ENCODE measurements at regions not wholly inside any gene's neighbourhood (a gene's known extent, or its start where the extent isn't known, plus 50 kb on each side); places are given as distances from the start of the nearest gene placed in this dataset.

- H3K9me3 Mint-ChIP-seq (ENCODE audit: unreplicated experiment): no peaks in the 10 kb centered on the region
- TF ChIP-seq, protein P1, sequence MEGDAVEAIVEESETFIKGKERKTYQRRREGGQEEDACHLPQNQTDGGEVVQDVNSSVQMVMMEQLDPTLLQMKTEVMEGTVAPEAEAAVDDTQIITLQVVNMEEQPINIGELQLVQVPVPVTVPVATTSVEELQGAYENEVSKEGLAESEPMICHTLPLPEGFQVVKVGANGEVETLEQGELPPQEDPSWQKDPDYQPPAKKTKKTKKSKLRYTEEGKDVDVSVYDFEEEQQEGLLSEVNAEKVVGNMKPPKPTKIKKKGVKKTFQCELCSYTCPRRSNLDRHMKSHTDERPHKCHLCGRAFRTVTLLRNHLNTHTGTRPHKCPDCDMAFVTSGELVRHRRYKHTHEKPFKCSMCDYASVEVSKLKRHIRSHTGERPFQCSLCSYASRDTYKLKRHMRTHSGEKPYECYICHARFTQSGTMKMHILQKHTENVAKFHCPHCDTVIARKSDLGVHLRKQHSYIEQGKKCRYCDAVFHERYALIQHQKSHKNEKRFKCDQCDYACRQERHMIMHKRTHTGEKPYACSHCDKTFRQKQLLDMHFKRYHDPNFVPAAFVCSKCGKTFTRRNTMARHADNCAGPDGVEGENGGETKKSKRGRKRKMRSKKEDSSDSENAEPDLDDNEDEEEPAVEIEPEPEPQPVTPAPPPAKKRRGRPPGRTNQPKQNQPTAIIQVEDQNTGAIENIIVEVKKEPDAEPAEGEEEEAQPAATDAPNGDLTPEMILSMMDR (IDR thresholded peaks at IDR 0.05; ENCODE audit: unreplicated experiment): no peak
- ChIA-PET CTCF (no interaction called here), POLR2A (no interaction called here)
- H3K4me3 Mint-ChIP-seq (ENCODE audit: unreplicated experiment): no peak overlapping the region
- H3K27ac Mint-ChIP-seq (ENCODE audit: low read depth, unreplicated experiment): no peak overlapping the region
- intact Hi-C loops (cut with micrococcal nuclease): no loop called here
- H3K27me3 Mint-ChIP-seq (ENCODE audit: insufficient read depth, unreplicated experiment): no peaks in the 10 kb centered on the region
- no peak for DNase-seq (ENCODE audit: unreplicated experiment)
- no peaks in the 10 kb centered on the region for H3K4me1 Mint-ChIP-seq (ENCODE audit: insufficient read depth, unreplicated experiment)
- BruUV-seq (replicated peaks): no TSS peak
- no peaks in the 10 kb centered on the region for H3K36me3 Mint-ChIP-seq (ENCODE audit: insufficient read depth, unreplicated experiment)
Measured at GRCh38 chr3:104154896-104155295, 1211.8 kb upstream of the ALCAM start.

- Mint-ChIP-seq H3K36me3 (ENCODE audit: insufficient read depth, unreplicated experiment) (no peaks in the 10 kb centered on the region), H3K27ac (ENCODE audit: low read depth, unreplicated experiment) (no peak overlapping the region), H3K4me3 (ENCODE audit: unreplicated experiment) (no peak overlapping the region), H3K9me3 (ENCODE audit: unreplicated experiment) (peaks cover 7% of the 10 kb centered on the region), H3K4me1 (ENCODE audit: insufficient read depth, unreplicated experiment) (no peaks in the 10 kb centered on the region), H3K27me3 (ENCODE audit: insufficient read depth, unreplicated experiment) (no peaks in the 10 kb centered on the region)
- BruUV-seq (replicated peaks): no TSS peak
- ChIA-PET CTCF (interaction anchor here (0.6 kb wide), 1 partner anchor 1519 kb away, joined by 3 read pairs; no protein-coding TSS in a partner anchor), POLR2A (no interaction called here)
- intact Hi-C loops (cut with micrococcal nuclease): no loop called here
- DNase-seq (ENCODE audit: unreplicated experiment): no peak
- TF ChIP-seq, protein P1 (IDR thresholded peaks at IDR 0.05; ENCODE audit: unreplicated experiment): no peak
Measured at GRCh38 chr3:104165866-104166265, 1200.8 kb upstream of the ALCAM start.

- TF ChIP-seq, protein P1 (IDR thresholded peaks at IDR 0.05; ENCODE audit: unreplicated experiment): no peak
- H3K36me3 Mint-ChIP-seq (ENCODE audit: insufficient read depth, unreplicated experiment): no peaks in the 10 kb centered on the region
- no TSS peak for BruUV-seq (replicated peaks)
- no peaks in the 10 kb centered on the region for H3K27me3 Mint-ChIP-seq (ENCODE audit: insufficient read depth, unreplicated experiment)
- no peak overlapping the region for H3K4me3 Mint-ChIP-seq (ENCODE audit: unreplicated experiment)
- no peak for DNase-seq (ENCODE audit: unreplicated experiment)
- intact Hi-C loops (cut with micrococcal nuclease): no loop called here
- H3K4me1 Mint-ChIP-seq (ENCODE audit: insufficient read depth, unreplicated experiment): no peaks in the 10 kb centered on the region
- POLR2A ChIA-PET: no interaction called here
- H3K9me3 Mint-ChIP-seq (ENCODE audit: unreplicated experiment): peaks cover 7% of the 10 kb centered on the region
- H3K27ac Mint-ChIP-seq (ENCODE audit: low read depth, unreplicated experiment): no peak overlapping the region
- CTCF ChIA-PET: interaction anchor here (0.7 kb wide), 1 partner anchor 65 kb away, joined by 3 read pairs; no protein-coding TSS in a partner anchor
Measured at GRCh38 chr3:104168386-104168785, 1198.3 kb upstream of the ALCAM start.

GRCh38 chr3:104175696-104176095 is 1191.0 kb upstream of the ALCAM start:
- BruUV-seq (replicated peaks): no TSS peak
- no peaks in the 10 kb centered on the region for H3K9me3 Mint-ChIP-seq (ENCODE audit: unreplicated experiment)
- intact Hi-C loops (cut with micrococcal nuclease): no loop called here

More at GRCh38 chr3:104175696-104176095, 1191.0 kb upstream of the ALCAM start:
- H3K27ac Mint-ChIP-seq (ENCODE audit: low read depth, unreplicated experiment): no peak overlapping the region
- H3K36me3 Mint-ChIP-seq (ENCODE audit: insufficient read depth, unreplicated experiment): no peaks in the 10 kb centered on the region
- H3K4me3 Mint-ChIP-seq (ENCODE audit: unreplicated experiment): no peak overlapping the region
- TF ChIP-seq, protein P1 (IDR thresholded peaks at IDR 0.05; ENCODE audit: unreplicated experiment): no peak
- ChIA-PET CTCF (interaction anchor here (0.6 kb wide), 1 partner anchor 247 kb away, joined by 3 read pairs; no protein-coding TSS in a partner anchor), POLR2A (no interaction called here)
- H3K4me1 Mint-ChIP-seq (ENCODE audit: insufficient read depth, unreplicated experiment): peaks cover 5% of the 10 kb centered on the region
- H3K27me3 Mint-ChIP-seq (ENCODE audit: insufficient read depth, unreplicated experiment): no peaks in the 10 kb centered on the region
- no peak for DNase-seq (ENCODE audit: unreplicated experiment)
